MCF 10A (cell line): ENCODE measurements at regions not wholly inside any gene's neighbourhood (a gene's known extent, or its start where the extent isn't known, plus 50 kb on each side); places are given as distances from the start of the nearest gene placed in this dataset.
A peak's percentile ranks its signal among the peaks of the same experiment; 100 is the strongest.

ENCODE experiments used
- BruUV-seq: library from RNA; stranded (reverse); fragments of 400-500 nt; replicated peaks from 2 replicates; lab custom pipeline; 2021; lab: Mats Ljungman, UMichigan
- CTCF ChIA-PET: fragments of 300-600 bp; sonication (Branson Sonifier 250); formaldehyde crosslinking; extraction: SDS; loops from one replicate; lab custom pipeline; 2021; ENCODE audit warnings: antibody characterized with exemption, inconsistent platforms; lab: Yijun Ruan, JAX
- POLR2A ChIA-PET: fragments of 300-600, 350-650 bp; sonication (Branson Sonifier 250); formaldehyde crosslinking; extraction: SDS; loops from one replicate; lab custom pipeline; 2020; ENCODE audit warnings: antibody characterized with exemption, inconsistent platforms; lab: Yijun Ruan, JAX
- DNase-seq: peaks from one replicate; pipeline ENCODE4 v3.0.0-alpha.2; 2018; ENCODE audit not compliant: unreplicated experiment
- H3K27ac Mint-ChIP-seq: one replicate; pipeline ENCODE4 v1.8.0; 2022; ENCODE audit warnings: mild to moderate bottlenecking, low read depth, mixed read lengths; ENCODE audit not compliant: unreplicated experiment
- H3K27me3 Mint-ChIP-seq: one replicate; pipeline ENCODE4 v1.8.0; 2022; ENCODE audit warnings: mixed read lengths; ENCODE audit not compliant: insufficient read depth, unreplicated experiment
- H3K36me3 Mint-ChIP-seq: one replicate; pipeline ENCODE4 v1.8.0; 2022; ENCODE audit warnings: mild to moderate bottlenecking, moderate library complexity, mixed read lengths; ENCODE audit not compliant: insufficient read depth, unreplicated experiment
- H3K4me1 Mint-ChIP-seq: one replicate; pipeline ENCODE4 v1.8.0; 2022; ENCODE audit warnings: mixed read lengths; ENCODE audit not compliant: insufficient read depth, unreplicated experiment
- H3K4me3 Mint-ChIP-seq: one replicate; pipeline ENCODE4 v1.8.0; 2022; ENCODE audit warnings: mild to moderate bottlenecking, moderate library complexity, mixed read lengths; ENCODE audit not compliant: unreplicated experiment
- H3K9me3 Mint-ChIP-seq: one replicate; pipeline ENCODE4 v1.8.0; 2022; ENCODE audit warnings: mixed read lengths; ENCODE audit not compliant: unreplicated experiment
- CTCF ChIP-seq: fragments of 200-600 bp; IDR thresholded peaks from one replicate; pipeline ENCODE4 v1.8.0; 2022; ENCODE audit warnings: antibody characterized with exemption, mild to moderate bottlenecking; ENCODE audit not compliant: unreplicated experiment
- intact Hi-C: fragments of 100-400 bp; cut with micrococcal nuclease; formaldehyde crosslinking; loops from 2 replicates; pipeline ENCODE4 v1.14.1; 2022

- Mint-ChIP-seq H3K36me3 (no peaks in the 10 kb centered on the region), H3K4me3 (no peak overlapping the region), H3K27ac (no peak overlapping the region), H3K27me3 (peaks cover 40% of the 10 kb centered on the region), H3K4me1 (no peaks in the 10 kb centered on the region), H3K9me3 (no peaks in the 10 kb centered on the region)
- TF ChIP-seq CTCF, result no peak
- POLR2A ChIA-PET, result no interaction called here
- no peak for DNase-seq
- CTCF ChIA-PET, result interaction anchor here (1.1 kb wide), 1 partner anchor 153 kb away, joined by 3 read pairs; no protein-coding TSS in a partner anchor
- intact Hi-C loops, result no loop called here
- BruUV-seq, result no TSS peak
Observed at GRCh38 chr12:111160350-111161241, 208.3 kb downstream of the PHETA1 start.

GRCh38 chr12:111158992-111159391 is 209.9 kb downstream of the PHETA1 start:
- ChIA-PET CTCF (interaction anchor here (0.6 to 1.3 kb wide), 2 partner anchors 139 to 141 kb away, joined by 3 read pairs; no protein-coding TSS in a partner anchor), POLR2A (no interaction called here)
- Mint-ChIP-seq H3K4me3 (no peak overlapping the region), H3K27ac (no peak overlapping the region), H3K9me3 (no peaks in the 10 kb centered on the region), H3K27me3 (peaks cover 40% of the 10 kb centered on the region), H3K4me1 (no peaks in the 10 kb centered on the region), H3K36me3 (no peaks in the 10 kb centered on the region)
- no TSS peak for BruUV-seq
- no peak for TF ChIP-seq CTCF
- intact Hi-C loops, result no loop called here
- DNase-seq, result no peak

- H3K27me3 Mint-ChIP-seq, result peaks cover 40% of the 10 kb centered on the region
- H3K4me3 Mint-ChIP-seq, result no peak overlapping the region
- no peaks in the 10 kb centered on the region for H3K4me1 Mint-ChIP-seq
- ChIA-PET CTCF (interaction anchor here (0.9 kb wide), 1 partner anchor 114 kb away, joined by 4 read pairs; no protein-coding TSS in a partner anchor), POLR2A (no interaction called here)
- no peaks in the 10 kb centered on the region for H3K9me3 Mint-ChIP-seq
- no peak for TF ChIP-seq CTCF
- no TSS peak for BruUV-seq
- intact Hi-C loops, result no loop called here
- H3K36me3 Mint-ChIP-seq, result peaks cover 3% of the 10 kb centered on the region
- DNase-seq, result no peak
- no peak overlapping the region for H3K27ac Mint-ChIP-seq
Observed at GRCh38 chr12:111157486-111157885, 211.4 kb downstream of the PHETA1 start.

- Mint-ChIP-seq H3K27ac (no peak overlapping the region), H3K36me3 (peaks cover 5% of the 10 kb centered on the region), H3K27me3 (peaks cover 39% of the 10 kb centered on the region), H3K4me1 (no peaks in the 10 kb centered on the region), H3K4me3 (no peak overlapping the region), H3K9me3 (no peaks in the 10 kb centered on the region)
- no TSS peak for BruUV-seq
- ChIA-PET POLR2A (no interaction called here), CTCF (interaction anchor here (0.6 kb wide), 1 partner anchor 1210 kb away, joined by 3 read pairs; no protein-coding TSS in a partner anchor)
- DNase-seq, result no peak
- TF ChIP-seq CTCF, result peak; percentile 13
- intact Hi-C loops, result no loop called here
Observed at GRCh38 chr12:111156304-111156703, 212.6 kb downstream of the PHETA1 start.
